HCT116 (cell line): ENCODE measurements at regions not wholly inside any gene's neighbourhood (a gene's known extent, or its start where the extent isn't known, plus 50 kb on each side); places are given as distances from the start of the nearest gene placed in this dataset.

Source experiments
- ATAC-seq: fragments of 200-7000 bp; cut with Tn5 transposase; 2 replicates; pipeline ENCODE4 v1.9.1; 2020; ENCODE audit warnings: mild to moderate bottlenecking, moderate library complexity
- BruUV-seq: library from RNA; stranded (reverse); fragments of 400-500 nt; replicated peaks from 2 replicates; lab custom pipeline; 2021; lab: Mats Ljungman, UMichigan
- CTCF ChIA-PET: fragments of 300-600 bp; sonication (Branson Sonifier 250); formaldehyde crosslinking; loops from one replicate; lab custom pipeline; 2021; ENCODE audit warnings: antibody characterized with exemption; lab: Charles Lee
- POLR2A ChIA-PET: fragments of 300-600, 350-600 bp; sonication (Branson Sonifier 250); formaldehyde crosslinking; loops from one replicate; lab custom pipeline; 2021; ENCODE audit warnings: antibody characterized with exemption; lab: Charles Lee
- RAD21 ChIA-PET, 2 experiments: fragments of 300-600 bp; sonication (Branson Sonifier 250); formaldehyde crosslinking; loops; one replicate each; lab custom pipeline; 2023; ENCODE audit warnings: low total read pairs in 2 of 2; ENCODE audit not compliant: uncharacterized antibody in 2 of 2, unreplicated experiment in 2 of 2, low non-redundant PET in 1 of 2; lab: Charles Lee
- DNase-seq: peaks from one replicate; pipeline ENCODE4 v3.0.0-alpha.2; 2010; ENCODE audit warnings: low read depth, low spot score
- H2AFZ ChIP-seq: fragments of 200-600 bp; shearing (Covaris generic), sonication (generic); 2 replicates; pipeline ENCODE4 v1.6.1; 2017; ENCODE audit warnings: low read depth, mixed run types, mixed read lengths, antibody characterized with exemption, low read length; ENCODE audit not compliant: poor library complexity, severe bottlenecking
- H3K27ac ChIP-seq: 2 replicates; pipeline ENCODE4 v1.5.1; 2012; ENCODE audit warnings: low read depth, low read length
- H3K27me3 ChIP-seq: fragments of 200-600 bp; sonication (generic); 2 replicates; pipeline ENCODE4 v1.6.1; 2016; ENCODE audit warnings: mixed run types, low read length, mixed read lengths; ENCODE audit not compliant: insufficient read depth
- H3K36me3 ChIP-seq, 2 experiments: fragments of 200-500 bp in 1 of 2; fragments of 200-600 bp in 1 of 2; sonication (Bioruptor generic) in 1 of 2; sonication (generic) in 1 of 2; 2 replicates each; pipeline versions ENCODE4 v1.5.1 to v1.6.1; 2014 to 2016; ENCODE audit warnings: low read length in 2 of 2, inconsistent platforms in 1 of 2, mixed read lengths in 1 of 2, mixed run types in 1 of 2; ENCODE audit not compliant: insufficient read depth in 2 of 2, control insufficient read depth in 1 of 2
- H3K4me1 ChIP-seq, 2 experiments: fragments of 200-600 bp in 1 of 2; sonication (generic) in 1 of 2; 2 replicates each; pipeline versions ENCODE4 v1.5.1 to v1.6.1; 2012 to 2017; ENCODE audit warnings: low read length in 2 of 2, inconsistent platforms in 1 of 2, mild to moderate bottlenecking in 1 of 2, mixed read lengths in 1 of 2, mixed run types in 1 of 2, moderate library complexity in 1 of 2; ENCODE audit not compliant: insufficient read depth in 2 of 2, control insufficient read depth in 1 of 2
- H3K4me2 ChIP-seq: fragments of 200-600 bp; sonication (generic); 2 replicates; pipeline ENCODE4 v1.6.1; 2017; ENCODE audit warnings: mixed run types, low read length, mixed read lengths
- H3K4me3 ChIP-seq, 2 experiments: fragments of 200-600 bp in 1 of 2; sonication (generic) in 1 of 2; replicated peaks in 1 of 2; 2 replicates each; pipeline ENCODE4 v1.5.1; 2011 to 2016; ENCODE audit warnings: low read length in 2 of 2, control low read depth in 1 of 2, low read depth in 1 of 2, mild to moderate bottlenecking in 1 of 2, mixed read lengths in 1 of 2, mixed run types in 1 of 2
- H3K79me2 ChIP-seq: fragments of 200-600 bp; sonication (generic); 2 replicates; pipeline ENCODE4 v1.6.1; 2017; ENCODE audit warnings: mild to moderate bottlenecking, mixed run types, low read length, moderate library complexity, mixed read lengths; ENCODE audit not compliant: insufficient read depth
- H3K9ac ChIP-seq: fragments of 200-600 bp; sonication (generic); 2 replicates; pipeline ENCODE4 v1.6.1; 2016; ENCODE audit warnings: low read length, mixed read lengths
- H3K9me2 ChIP-seq: fragments of 200-600 bp; sonication (generic), shearing (Covaris generic); 2 replicates; pipeline ENCODE4 v1.6.1; 2017; ENCODE audit warnings: mixed run types, mild to moderate bottlenecking, moderate library complexity; ENCODE audit not compliant: insufficient read depth
- H3K9me3 ChIP-seq, 2 experiments: fragments of 200-500 bp in 1 of 2; fragments of 200-600 bp in 1 of 2; sonication (Bioruptor generic) in 1 of 2; sonication (generic) in 1 of 2; 2 replicates each; pipeline ENCODE4 v1.6.1; 2014 to 2017; ENCODE audit warnings: low read length in 2 of 2, mixed read lengths in 2 of 2, inconsistent platforms in 1 of 2, low read depth in 1 of 2, mild to moderate bottlenecking in 1 of 2, mixed run types in 1 of 2, moderate library complexity in 1 of 2; ENCODE audit not compliant: control insufficient read depth in 1 of 2, insufficient read depth in 1 of 2
- H4K20me1 ChIP-seq: fragments of 200-600 bp; sonication (generic), shearing (Covaris generic); 2 replicates; pipeline ENCODE4 v1.6.1; 2017; ENCODE audit warnings: mixed run types, mild to moderate bottlenecking, moderate library complexity; ENCODE audit not compliant: insufficient read depth
- ATF3 ChIP-seq: IDR thresholded peaks from 2 replicates; pipeline ENCODE4 v1.6.1; 2012
- CTCF ChIP-seq, 3 experiments: fragments of 200-600 bp in 1 of 3; sonication (generic) in 1 of 3; IDR thresholded peaks in 2 of 3; conservative IDR thresholded peaks in 1 of 3; 2 replicates each; pipeline ENCODE4 v1.5.1; 2012 to 2017; ENCODE audit warnings: low read depth in 2 of 3, low read length in 2 of 3, antibody characterized with exemption in 1 of 3, borderline replicate concordance in 1 of 3, control low read depth in 1 of 3, mild to moderate bottlenecking in 1 of 3, mixed read lengths in 1 of 3, mixed run types in 1 of 3, moderate library complexity in 1 of 3; ENCODE audit not compliant: insufficient read depth in 1 of 3
- FOSL1 ChIP-seq: IDR thresholded peaks from 2 replicates; pipeline ENCODE4 v1.6.1; 2012; ENCODE audit warnings: low read depth
- JUND ChIP-seq: IDR thresholded peaks from 2 replicates; pipeline ENCODE4 v1.6.1; 2012
- RAD21 ChIP-seq: IDR thresholded peaks from 2 replicates; pipeline ENCODE4 v1.6.1; 2012; ENCODE audit warnings: low read depth, mild to moderate bottlenecking
- REST ChIP-seq: IDR thresholded peaks from 2 replicates; pipeline ENCODE4 v1.6.1; 2012; ENCODE audit warnings: low read depth
- SIN3A ChIP-seq: IDR thresholded peaks from 2 replicates; pipeline ENCODE4 v1.6.1; 2012; ENCODE audit warnings: low read depth
- TCF7L2 ChIP-seq: IDR thresholded peaks from 2 replicates; pipeline ENCODE4 v1.7.0; 2011; ENCODE audit warnings: borderline replicate concordance, inconsistent platforms; ENCODE audit not compliant: insufficient read depth, insufficient read length; ENCODE audit errors: extremely low read depth
- intact Hi-C: fragments of 100-400 bp; cut with micrococcal nuclease; formaldehyde crosslinking; loops from 2 replicates; pipeline ENCODE4 v1.10.0; 2022
- TF ChIP-seq, protein P1 (sequence below): IDR thresholded peaks from 2 replicates; pipeline ENCODE4 v1.6.1; 2011; ENCODE audit warnings: mild to moderate bottlenecking, low read length, moderate library complexity; ENCODE audit not compliant: insufficient replicate concordance; ENCODE audit errors: extremely low read depth

- ChIA-PET POLR2A (no interaction called here), RAD21 (no interaction called here)
- ATAC-seq = no peak
Observed at GRCh38 chr3:25084016-25084415, 344.0 kb upstream of the RARB start.

More at GRCh38 chr3:25084016-25084415, 344.0 kb upstream of the RARB start:
- Histone ChIP-seq H3K36me3 (no peaks in the 10 kb centered on the region), H4K20me1 (no peaks in the 10 kb centered on the region), H3K79me2 (no peaks in the 10 kb centered on the region), H3K4me3 (no peak overlapping the region), H3K4me2 (no peak overlapping the region), H3K9me2 (no peaks in the 10 kb centered on the region), H3K27ac (no peak overlapping the region), H3K9me3 (no peaks in the 10 kb centered on the region), H3K27me3 (no peaks in the 10 kb centered on the region), H3K9ac (no peak overlapping the region), H3K4me1 (no peaks in the 10 kb centered on the region), H2AFZ (no peak overlapping the region)
- no TSS peak for BruUV-seq
- CTCF ChIA-PET = no interaction called here
- intact Hi-C loops = no loop called here
- TF ChIP-seq ATF3 (no peak), REST (no peak), RAD21 (no peak), JUND (no peak), CTCF (IDR thresholded peaks at IDR 0.05 in 2 of 3, conservative IDR thresholded peaks at IDR 0.05 in 1 of 3; ENCODE audit: borderline replicate concordance in 1 of 3, insufficient read depth in 1 of 3, low read depth in 2 of 3, low read length in 2 of 3) (no peak), TCF7L2 (no peak), SIN3A (no peak), FOSL1 (no peak)
- TF ChIP-seq, protein P1, sequence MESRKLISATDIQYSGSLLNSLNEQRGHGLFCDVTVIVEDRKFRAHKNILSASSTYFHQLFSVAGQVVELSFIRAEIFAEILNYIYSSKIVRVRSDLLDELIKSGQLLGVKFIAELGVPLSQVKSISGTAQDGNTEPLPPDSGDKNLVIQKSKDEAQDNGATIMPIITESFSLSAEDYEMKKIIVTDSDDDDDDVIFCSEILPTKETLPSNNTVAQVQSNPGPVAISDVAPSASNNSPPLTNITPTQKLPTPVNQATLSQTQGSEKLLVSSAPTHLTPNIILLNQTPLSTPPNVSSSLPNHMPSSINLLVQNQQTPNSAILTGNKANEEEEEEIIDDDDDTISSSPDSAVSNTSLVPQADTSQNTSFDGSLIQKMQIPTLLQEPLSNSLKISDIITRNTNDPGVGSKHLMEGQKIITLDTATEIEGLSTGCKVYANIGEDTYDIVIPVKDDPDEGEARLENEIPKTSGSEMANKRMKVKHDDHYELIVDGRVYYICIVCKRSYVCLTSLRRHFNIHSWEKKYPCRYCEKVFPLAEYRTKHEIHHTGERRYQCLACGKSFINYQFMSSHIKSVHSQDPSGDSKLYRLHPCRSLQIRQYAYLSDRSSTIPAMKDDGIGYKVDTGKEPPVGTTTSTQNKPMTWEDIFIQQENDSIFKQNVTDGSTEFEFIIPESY = no peak
- DNase-seq = no peak
